HCT116 (cell line): ENCODE measurements at regions not wholly inside any gene's neighbourhood (a gene's known extent, or its start where the extent isn't known, plus 50 kb on each side); places are given as distances from the start of the nearest gene placed in this dataset.

ENCODE experiments used
- ATAC-seq: fragments of 200-7000 bp; cut with Tn5 transposase; 2 replicates; pipeline ENCODE4 v1.9.1; 2020; ENCODE audit warnings: mild to moderate bottlenecking, moderate library complexity
- BruUV-seq: library from RNA; stranded (reverse); fragments of 400-500 nt; replicated peaks from 2 replicates; lab custom pipeline; 2021; lab: Mats Ljungman, UMichigan
- CTCF ChIA-PET: fragments of 300-600 bp; sonication (Branson Sonifier 250); formaldehyde crosslinking; loops from one replicate; lab custom pipeline; 2021; ENCODE audit warnings: antibody characterized with exemption; lab: Charles Lee
- POLR2A ChIA-PET: fragments of 300-600, 350-600 bp; sonication (Branson Sonifier 250); formaldehyde crosslinking; loops from one replicate; lab custom pipeline; 2021; ENCODE audit warnings: antibody characterized with exemption; lab: Charles Lee
- RAD21 ChIA-PET, 2 experiments: fragments of 300-600 bp; sonication (Branson Sonifier 250); formaldehyde crosslinking; loops; one replicate each; lab custom pipeline; 2023; ENCODE audit warnings: low total read pairs in 2 of 2; ENCODE audit not compliant: uncharacterized antibody in 2 of 2, unreplicated experiment in 2 of 2, low non-redundant PET in 1 of 2; lab: Charles Lee
- DNase-seq: peaks from one replicate; pipeline ENCODE4 v3.0.0-alpha.2; 2010; ENCODE audit warnings: low read depth, low spot score
- H2AFZ ChIP-seq: fragments of 200-600 bp; shearing (Covaris generic), sonication (generic); 2 replicates; pipeline ENCODE4 v1.6.1; 2017; ENCODE audit warnings: low read depth, mixed run types, mixed read lengths, antibody characterized with exemption, low read length; ENCODE audit not compliant: poor library complexity, severe bottlenecking
- H3K27ac ChIP-seq: 2 replicates; pipeline ENCODE4 v1.5.1; 2012; ENCODE audit warnings: low read depth, low read length
- H3K27me3 ChIP-seq: fragments of 200-600 bp; sonication (generic); 2 replicates; pipeline ENCODE4 v1.6.1; 2016; ENCODE audit warnings: mixed run types, low read length, mixed read lengths; ENCODE audit not compliant: insufficient read depth
- H3K36me3 ChIP-seq, 2 experiments: fragments of 200-500 bp in 1 of 2; fragments of 200-600 bp in 1 of 2; sonication (Bioruptor generic) in 1 of 2; sonication (generic) in 1 of 2; 2 replicates each; pipeline versions ENCODE4 v1.5.1 to v1.6.1; 2014 to 2016; ENCODE audit warnings: low read length in 2 of 2, inconsistent platforms in 1 of 2, mixed read lengths in 1 of 2, mixed run types in 1 of 2; ENCODE audit not compliant: insufficient read depth in 2 of 2, control insufficient read depth in 1 of 2
- H3K4me1 ChIP-seq, 2 experiments: fragments of 200-600 bp in 1 of 2; sonication (generic) in 1 of 2; 2 replicates each; pipeline versions ENCODE4 v1.5.1 to v1.6.1; 2012 to 2017; ENCODE audit warnings: low read length in 2 of 2, inconsistent platforms in 1 of 2, mild to moderate bottlenecking in 1 of 2, mixed read lengths in 1 of 2, mixed run types in 1 of 2, moderate library complexity in 1 of 2; ENCODE audit not compliant: insufficient read depth in 2 of 2, control insufficient read depth in 1 of 2
- H3K4me2 ChIP-seq: fragments of 200-600 bp; sonication (generic); 2 replicates; pipeline ENCODE4 v1.6.1; 2017; ENCODE audit warnings: mixed run types, low read length, mixed read lengths
- H3K4me3 ChIP-seq, 2 experiments: fragments of 200-600 bp in 1 of 2; sonication (generic) in 1 of 2; replicated peaks in 1 of 2; 2 replicates each; pipeline ENCODE4 v1.5.1; 2011 to 2016; ENCODE audit warnings: low read length in 2 of 2, control low read depth in 1 of 2, low read depth in 1 of 2, mild to moderate bottlenecking in 1 of 2, mixed read lengths in 1 of 2, mixed run types in 1 of 2
- H3K79me2 ChIP-seq: fragments of 200-600 bp; sonication (generic); 2 replicates; pipeline ENCODE4 v1.6.1; 2017; ENCODE audit warnings: mild to moderate bottlenecking, mixed run types, low read length, moderate library complexity, mixed read lengths; ENCODE audit not compliant: insufficient read depth
- H3K9ac ChIP-seq: fragments of 200-600 bp; sonication (generic); 2 replicates; pipeline ENCODE4 v1.6.1; 2016; ENCODE audit warnings: low read length, mixed read lengths
- H3K9me2 ChIP-seq: fragments of 200-600 bp; sonication (generic), shearing (Covaris generic); 2 replicates; pipeline ENCODE4 v1.6.1; 2017; ENCODE audit warnings: mixed run types, mild to moderate bottlenecking, moderate library complexity; ENCODE audit not compliant: insufficient read depth
- H3K9me3 ChIP-seq, 2 experiments: fragments of 200-500 bp in 1 of 2; fragments of 200-600 bp in 1 of 2; sonication (Bioruptor generic) in 1 of 2; sonication (generic) in 1 of 2; 2 replicates each; pipeline ENCODE4 v1.6.1; 2014 to 2017; ENCODE audit warnings: low read length in 2 of 2, mixed read lengths in 2 of 2, inconsistent platforms in 1 of 2, low read depth in 1 of 2, mild to moderate bottlenecking in 1 of 2, mixed run types in 1 of 2, moderate library complexity in 1 of 2; ENCODE audit not compliant: control insufficient read depth in 1 of 2, insufficient read depth in 1 of 2
- H4K20me1 ChIP-seq: fragments of 200-600 bp; sonication (generic), shearing (Covaris generic); 2 replicates; pipeline ENCODE4 v1.6.1; 2017; ENCODE audit warnings: mixed run types, mild to moderate bottlenecking, moderate library complexity; ENCODE audit not compliant: insufficient read depth
- CEBPB ChIP-seq: IDR thresholded peaks from 2 replicates; pipeline ENCODE4 v1.6.1; 2012; ENCODE audit warnings: low read depth
- EGR1 ChIP-seq: IDR thresholded peaks from 2 replicates; pipeline ENCODE4 v1.6.1; 2012; ENCODE audit warnings: low read depth
- ELF1 ChIP-seq: IDR thresholded peaks from 2 replicates; pipeline ENCODE4 v1.6.1; 2012; ENCODE audit warnings: low read depth, borderline replicate concordance
- EZH2phosphoT487 ChIP-seq: fragments of 200-600 bp; IDR thresholded peaks from 2 replicates; pipeline ENCODE4 v1.6.1; 2018; ENCODE audit warnings: antibody characterized with exemption, borderline replicate concordance
- JUND ChIP-seq: IDR thresholded peaks from 2 replicates; pipeline ENCODE4 v1.6.1; 2012
- SRF ChIP-seq: IDR thresholded peaks from 2 replicates; pipeline ENCODE4 v1.6.1; 2012; ENCODE audit warnings: low read depth
- YY1 ChIP-seq: IDR thresholded peaks from 2 replicates; pipeline ENCODE4 v1.6.1; 2011; ENCODE audit warnings: low read length, low read depth, moderate library complexity, mild to moderate bottlenecking; ENCODE audit not compliant: insufficient replicate concordance; ENCODE audit errors: extremely low read depth
- ZFX ChIP-seq: fragments of 450-650 bp; IDR thresholded peaks from 2 replicates; pipeline ENCODE4 v1.6.1; 2017
- ZNF274 ChIP-seq: fragments of 200-500 bp; sonication (Bioruptor generic); IDR thresholded peaks from 2 replicates; pipeline ENCODE4 v1.6.1; 2014; ENCODE audit warnings: mild to moderate bottlenecking, low read depth, low read length, inconsistent platforms
- intact Hi-C: fragments of 100-400 bp; cut with micrococcal nuclease; formaldehyde crosslinking; loops from 2 replicates; pipeline ENCODE4 v1.10.0; 2022
- TF ChIP-seq, protein P1 (sequence below): IDR thresholded peaks from 2 replicates; pipeline ENCODE4 v1.6.1; 2012
- TF ChIP-seq, protein P2 (sequence below): IDR thresholded peaks from 2 replicates; pipeline ENCODE4 v1.6.1; 2012
- TF ChIP-seq, protein P3 (sequence below), 3 experiments: fragments of 200-600 bp in 1 of 3; sonication (generic) in 1 of 3; IDR thresholded peaks in 2 of 3; conservative IDR thresholded peaks in 1 of 3; 2 replicates each; pipeline ENCODE4 v1.5.1; 2012 to 2017; ENCODE audit warnings: low read depth in 2 of 3, low read length in 2 of 3, antibody characterized with exemption in 1 of 3, borderline replicate concordance in 1 of 3, control low read depth in 1 of 3, mild to moderate bottlenecking in 1 of 3, mixed read lengths in 1 of 3, mixed run types in 1 of 3, moderate library complexity in 1 of 3; ENCODE audit not compliant: insufficient read depth in 1 of 3
- TF ChIP-seq, protein P4 (sequence below): IDR thresholded peaks from 2 replicates; pipeline ENCODE4 v1.6.1; 2011; ENCODE audit warnings: mild to moderate bottlenecking, low read length, moderate library complexity; ENCODE audit not compliant: insufficient replicate concordance; ENCODE audit errors: extremely low read depth

DNA sequence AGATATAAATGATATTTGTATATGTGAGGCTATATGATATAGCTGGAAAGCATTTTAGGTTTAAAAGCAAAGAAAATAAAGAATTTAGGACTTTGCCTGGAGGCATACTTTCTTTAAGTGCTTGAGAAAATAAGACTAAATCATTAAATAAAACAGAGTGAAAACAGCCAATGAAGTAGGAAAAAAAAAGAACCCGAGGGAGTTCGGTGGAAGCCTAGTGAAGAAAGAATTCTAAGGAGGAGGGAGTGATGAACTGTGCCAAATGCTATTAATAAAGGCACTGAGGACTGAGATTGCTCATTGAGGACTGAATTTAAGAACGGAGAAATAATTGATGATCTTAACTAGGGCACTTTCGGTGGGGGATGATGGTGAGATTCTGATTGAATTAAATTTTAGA lies 573.5 kb downstream of the DSC3 start:
- no peaks in the 10 kb centered on the region for H3K36me3 ChIP-seq
- CTCF ChIA-PET, result no interaction called here
- H3K4me1 ChIP-seq, result no peaks in the 10 kb centered on the region
- no peak overlapping the region for H2AFZ ChIP-seq
- no TSS peak for BruUV-seq
- no peak for TF ChIP-seq CEBPB
- TF ChIP-seq JUND, result no peak
- TF ChIP-seq EZH2phosphoT487, result no peak
- TF ChIP-seq, protein P1, sequence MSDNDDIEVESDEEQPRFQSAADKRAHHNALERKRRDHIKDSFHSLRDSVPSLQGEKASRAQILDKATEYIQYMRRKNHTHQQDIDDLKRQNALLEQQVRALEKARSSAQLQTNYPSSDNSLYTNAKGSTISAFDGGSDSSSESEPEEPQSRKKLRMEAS, result no peak
- no peak for TF ChIP-seq SRF
- TF ChIP-seq ELF1, result no peak
- TF ChIP-seq EGR1, result no peak
- no peak for TF ChIP-seq ZNF274
- TF ChIP-seq, protein P2, sequence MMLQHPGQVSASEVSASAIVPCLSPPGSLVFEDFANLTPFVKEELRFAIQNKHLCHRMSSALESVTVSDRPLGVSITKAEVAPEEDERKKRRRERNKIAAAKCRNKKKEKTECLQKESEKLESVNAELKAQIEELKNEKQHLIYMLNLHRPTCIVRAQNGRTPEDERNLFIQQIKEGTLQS, result no peak
- TF ChIP-seq, protein P3, sequence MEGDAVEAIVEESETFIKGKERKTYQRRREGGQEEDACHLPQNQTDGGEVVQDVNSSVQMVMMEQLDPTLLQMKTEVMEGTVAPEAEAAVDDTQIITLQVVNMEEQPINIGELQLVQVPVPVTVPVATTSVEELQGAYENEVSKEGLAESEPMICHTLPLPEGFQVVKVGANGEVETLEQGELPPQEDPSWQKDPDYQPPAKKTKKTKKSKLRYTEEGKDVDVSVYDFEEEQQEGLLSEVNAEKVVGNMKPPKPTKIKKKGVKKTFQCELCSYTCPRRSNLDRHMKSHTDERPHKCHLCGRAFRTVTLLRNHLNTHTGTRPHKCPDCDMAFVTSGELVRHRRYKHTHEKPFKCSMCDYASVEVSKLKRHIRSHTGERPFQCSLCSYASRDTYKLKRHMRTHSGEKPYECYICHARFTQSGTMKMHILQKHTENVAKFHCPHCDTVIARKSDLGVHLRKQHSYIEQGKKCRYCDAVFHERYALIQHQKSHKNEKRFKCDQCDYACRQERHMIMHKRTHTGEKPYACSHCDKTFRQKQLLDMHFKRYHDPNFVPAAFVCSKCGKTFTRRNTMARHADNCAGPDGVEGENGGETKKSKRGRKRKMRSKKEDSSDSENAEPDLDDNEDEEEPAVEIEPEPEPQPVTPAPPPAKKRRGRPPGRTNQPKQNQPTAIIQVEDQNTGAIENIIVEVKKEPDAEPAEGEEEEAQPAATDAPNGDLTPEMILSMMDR (IDR thresholded peaks at IDR 0.05 in 2 of 3, conservative IDR thresholded peaks at IDR 0.05 in 1 of 3; ENCODE audit: borderline replicate concordance in 1 of 3, insufficient read depth in 1 of 3, low read depth in 2 of 3, low read length in 2 of 3), result no peak
- TF ChIP-seq YY1, result no peak
- no peak for TF ChIP-seq ZFX
- TF ChIP-seq, protein P4, sequence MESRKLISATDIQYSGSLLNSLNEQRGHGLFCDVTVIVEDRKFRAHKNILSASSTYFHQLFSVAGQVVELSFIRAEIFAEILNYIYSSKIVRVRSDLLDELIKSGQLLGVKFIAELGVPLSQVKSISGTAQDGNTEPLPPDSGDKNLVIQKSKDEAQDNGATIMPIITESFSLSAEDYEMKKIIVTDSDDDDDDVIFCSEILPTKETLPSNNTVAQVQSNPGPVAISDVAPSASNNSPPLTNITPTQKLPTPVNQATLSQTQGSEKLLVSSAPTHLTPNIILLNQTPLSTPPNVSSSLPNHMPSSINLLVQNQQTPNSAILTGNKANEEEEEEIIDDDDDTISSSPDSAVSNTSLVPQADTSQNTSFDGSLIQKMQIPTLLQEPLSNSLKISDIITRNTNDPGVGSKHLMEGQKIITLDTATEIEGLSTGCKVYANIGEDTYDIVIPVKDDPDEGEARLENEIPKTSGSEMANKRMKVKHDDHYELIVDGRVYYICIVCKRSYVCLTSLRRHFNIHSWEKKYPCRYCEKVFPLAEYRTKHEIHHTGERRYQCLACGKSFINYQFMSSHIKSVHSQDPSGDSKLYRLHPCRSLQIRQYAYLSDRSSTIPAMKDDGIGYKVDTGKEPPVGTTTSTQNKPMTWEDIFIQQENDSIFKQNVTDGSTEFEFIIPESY, result no peak
- TF ChIP-seq, all 23 proteins: peak for 0
- Histone ChIP-seq H3K27me3 (no peaks in the 10 kb centered on the region), H3K4me3 (no peak overlapping the region), H3K4me2 (no peak overlapping the region), H3K79me2 (no peaks in the 10 kb centered on the region), H3K9ac (no peak overlapping the region), H4K20me1 (no peaks in the 10 kb centered on the region), H3K9me2 (no peaks in the 10 kb centered on the region), H3K27ac (no peak overlapping the region), H3K9me3 (no peaks in the 10 kb centered on the region)
- ChIA-PET RAD21 (no interaction called here), POLR2A (no interaction called here)
- intact Hi-C loops, result no loop called here
- ATAC-seq (no peak), DNase-seq (no peak)
